ENCODE measurements at regions not wholly inside any gene's neighbourhood (a gene's known extent, or its start where the extent isn't known, plus 50 kb on each side); places are given as distances from the start of the nearest gene placed in this dataset.

- TF ChIP-seq POLR2A (IDR thresholded peaks at IDR 0.05) (no peak), CTCF (IDR thresholded peaks at IDR 0.05) (no peak)
These were observed 99.4 kb upstream of the DRD2 start for GRCh38 chr11:113574586-113574985.

All from heart left ventricle (tissue), 13 donors.